Ovary (tissue), 7 donors: ENCODE measurements at regions not wholly inside any gene's neighbourhood (a gene's known extent, or its start where the extent isn't known, plus 50 kb on each side); places are given as distances from the start of the nearest gene placed in this dataset.

Source experiments
- DNase-seq, 5 donors: peaks; one replicate each; pipeline ENCODE4 v3.0.0-alpha.2; 2019 to 2020
- H3K27ac ChIP-seq, 2 donors: fragments of 200-600 bp; one replicate each; pipeline versions ENCODE4 v1.5.1 to v1.8.0; 2019 to 2022
- H3K27me3 ChIP-seq: fragments of 200-600 bp; one replicate; pipeline ENCODE4 v1.8.0; 2022
- H3K36me3 ChIP-seq: fragments of 200-600 bp; sonication (generic); one replicate; pipeline ENCODE4 v1.5.1; 2019
- H3K4me1 ChIP-seq: one replicate; pipeline ENCODE4 v1.8.1; 2013; ENCODE audit warnings: mild to moderate bottlenecking, moderate library complexity; ENCODE audit not compliant: insufficient read depth
- H3K4me3 ChIP-seq: fragments of 200-600 bp; sonication (generic); one replicate; pipeline ENCODE4 v1.5.1; 2017
- H3K9me3 ChIP-seq, 2 donors: fragments of 200-600 bp in 1 of 2; sonication (generic) in 1 of 2; one replicate each; pipeline versions ENCODE4 v1.5.1 to v1.8.1; 2013 to 2019; ENCODE audit warnings: mild to moderate bottlenecking in 1 of 2, moderate library complexity in 1 of 2
- CTCF ChIP-seq, 3 donors: fragments of 450-650 bp in 2 of 3; fragments of 200-600 bp in 1 of 3; IDR thresholded peaks; one replicate each; pipeline versions ENCODE4 v1.5.1 to v1.8.0; 2016 to 2022; ENCODE audit warnings: antibody characterized with exemption in 3 of 3, mild to moderate bottlenecking in 1 of 3
- EP300 ChIP-seq: sonication (generic); formaldehyde crosslinking; IDR thresholded peaks from one replicate; pipeline ENCODE4 v1.6.1; 2017; ENCODE audit warnings: antibody characterized with exemption
- POLR2A ChIP-seq: fragments of 450-650 bp; IDR thresholded peaks from one replicate; pipeline ENCODE4 v1.6.1; 2017; ENCODE audit warnings: antibody characterized with exemption, mild to moderate bottlenecking, moderate library complexity
- WGBS, 3 donors: extraction: QIAGEN DNeasy Blood & Tissue Kit in 1 of 3; methylation state at CpG; one replicate each; pipeline versions ENCODE4 v1.1.5 to v1.1.7; 2013 to 2017; 5-methylcytosine and 5-hydroxymethylcytosine counted together
- intact Hi-C, 4 donors: fragments of 100-400 bp; cut with DNase I; formaldehyde crosslinking; loops; one replicate each; pipeline versions ENCODE4 v1.11.0 to v1.15.1; 2022 to 2023
- donor health status: DM: no; HTN: no; CAD: no; lungs with moderate emphysema.
- donor health status: DM: no; HTN: no; CAD: no.
- donor health status: Bipolar disorder and iron deficiency.
- donor health status: DM: no; HTN: no; CAD: no.
- donor health status: DM: yes; HTN: yes; CAD: no.

- no peak for TF ChIP-seq CTCF (IDR thresholded peaks at IDR 0.05)
- no peak for TF ChIP-seq POLR2A
- TF ChIP-seq EP300 = no peak
- intact Hi-C loops = loop anchor here in 1 of 4 donors (2.0 kb wide), 1 partner anchor 21 kb away; no protein-coding TSS in a partner anchor
- no peaks in the 10 kb centered on the region for H3K36me3 ChIP-seq
- no peaks in the 10 kb centered on the region for H3K27me3 ChIP-seq
- H3K4me3 ChIP-seq = no peak overlapping the region
- H3K27ac ChIP-seq = no peak overlapping the region
- whole genome bisulfite sequencing, 3 donors = 45 to 60% (median 57%) methylated on average over 1 of the region's 1 CpG
- no peak for DNase-seq
- H3K4me1 ChIP-seq = no peaks in the 10 kb centered on the region
- H3K9me3 ChIP-seq = no peaks in the 10 kb centered on the region
Observed at GRCh38 chr6:67683960-67684359, 951.1 kb upstream of the ADGRB3 start.

- Histone ChIP-seq H3K4me1 (no peaks in the 10 kb centered on the region), H3K9me3 (no peaks in the 10 kb centered on the region), H3K27me3 (no peaks in the 10 kb centered on the region), H3K27ac (no peak overlapping the region), H3K4me3 (no peak overlapping the region), H3K36me3 (no peaks in the 10 kb centered on the region)
- WGBS, 3 donors = 53 to 74% (median 62%) methylated on average over 2 of the region's 2 CpGs
- intact Hi-C loops = no loop called here
- DNase-seq = no peak
- no peak for TF ChIP-seq POLR2A
- TF ChIP-seq EP300 = no peak
- TF ChIP-seq CTCF (IDR thresholded peaks at IDR 0.05) = no peak
Observed at GRCh38 chr6:67680297-67680932, 954.7 kb upstream of the ADGRB3 start.

GRCh38 chr6:67679566-67680296 is 955.4 kb upstream of the ADGRB3 start:
- Histone ChIP-seq H3K4me3 (no peak overlapping the region), H3K4me1 (no peaks in the 10 kb centered on the region), H3K36me3 (no peaks in the 10 kb centered on the region), H3K27ac (no peak overlapping the region), H3K9me3 (peaks cover 0 to 4% of the 10 kb centered on the region in 2 donors), H3K27me3 (no peaks in the 10 kb centered on the region)
- TF ChIP-seq POLR2A (no peak), EP300 (no peak), CTCF (IDR thresholded peaks at IDR 0.05) (no peak)
- no peak for DNase-seq
- intact Hi-C loops = no loop called here
- 67 to 71% (median 69%) methylated on average over 3 of the region's 3 CpGs for WGBS, 3 donors

- TF ChIP-seq CTCF (IDR thresholded peaks at IDR 0.05) (no peak), EP300 (no peak), POLR2A (no peak)
- no peak overlapping the region for H3K27ac ChIP-seq
- no peaks in the 10 kb centered on the region for H3K36me3 ChIP-seq
- 85 to 88% (median 87%) methylated on average over 1 of the region's 1 CpG for WGBS, 3 donors
- no peaks in the 10 kb centered on the region for H3K4me1 ChIP-seq
- peaks cover 0 to 8% of the 10 kb centered on the region in 2 donors for H3K9me3 ChIP-seq
- H3K4me3 ChIP-seq = no peak overlapping the region
- no peak for DNase-seq
- intact Hi-C loops = no loop called here
- H3K27me3 ChIP-seq = no peaks in the 10 kb centered on the region
Observed at GRCh38 chr6:67676892-67677291, 958.2 kb upstream of the ADGRB3 start.
